WTC11 (cell line): ENCODE measurements at regions not wholly inside any gene's neighbourhood (a gene's known extent, or its start where the extent isn't known, plus 50 kb on each side); places are given as distances from the start of the nearest gene placed in this dataset.

Experiments used
- ATAC-seq: fragments of 200-7000 bp; cut with Tn5 transposase; 2 replicates; pipeline ENCODE4 v1.10.0; 2021; ENCODE audit warnings: mild to moderate bottlenecking, moderate library complexity
- CTCF ChIA-PET: fragments of 300-600 bp; sonication (Branson Sonifier 250); formaldehyde crosslinking; loops from one replicate; lab custom pipeline; 2021; ENCODE audit warnings: antibody characterized with exemption; lab: Charles Lee
- POLR2A ChIA-PET: fragments of 350-600 bp; sonication (Branson Sonifier 250); formaldehyde crosslinking; loops from one replicate; lab custom pipeline; 2021; ENCODE audit warnings: antibody characterized with exemption; lab: Charles Lee
- DNase-seq: peaks from one replicate; pipeline ENCODE4 v3.0.0; 2021; ENCODE audit warnings: low spot score
- H3K27ac Mint-ChIP-seq: 2 replicates; pipeline ENCODE4 v1.8.0; 2021; ENCODE audit warnings: mixed read lengths
- H3K27me3 Mint-ChIP-seq: 2 replicates; pipeline ENCODE4 v1.8.0; 2021; ENCODE audit warnings: low read depth, mild to moderate bottlenecking, moderate library complexity, mixed read lengths
- H3K36me3 Mint-ChIP-seq: 2 replicates; pipeline ENCODE4 v1.8.0; 2021; ENCODE audit warnings: mixed read lengths
- H3K4me1 Mint-ChIP-seq: 2 replicates; pipeline ENCODE4 v1.8.0; 2022; ENCODE audit warnings: mixed read lengths
- H3K4me3 Mint-ChIP-seq: 2 replicates; pipeline ENCODE4 v1.8.0; 2021; ENCODE audit warnings: mild to moderate bottlenecking, moderate library complexity, mixed read lengths
- H3K9me3 Mint-ChIP-seq: 2 replicates; pipeline ENCODE4 v1.8.0; 2021; ENCODE audit warnings: mixed read lengths
- ARID4B ChIP-seq: sonication (generic); formaldehyde crosslinking; IDR thresholded peaks from 2 replicates; pipeline ENCODE4 v1.8.0; 2023; ENCODE audit warnings: missing genetic modification reagents, mild to moderate bottlenecking, borderline replicate concordance
- ATF3 ChIP-seq: sonication (generic); formaldehyde crosslinking; conservative IDR thresholded peaks from 2 replicates; pipeline ENCODE4 v1.8.1; 2022; ENCODE audit warnings: mild to moderate bottlenecking, missing genetic modification reagents
- CREB1 ChIP-seq: sonication (generic); formaldehyde crosslinking; IDR thresholded peaks from 2 replicates; pipeline ENCODE4 v1.8.0; 2023; ENCODE audit warnings: mild to moderate bottlenecking, missing genetic modification reagents
- E2F1 ChIP-seq: sonication (generic); formaldehyde crosslinking; IDR thresholded peaks from 2 replicates; pipeline ENCODE4 v1.8.0; 2022; ENCODE audit warnings: mild to moderate bottlenecking, missing genetic modification reagents
- E2F4 ChIP-seq: sonication (generic); formaldehyde crosslinking; IDR thresholded peaks from 2 replicates; pipeline ENCODE4 v1.8.1; 2022; ENCODE audit warnings: low read depth, mild to moderate bottlenecking, moderate library complexity, missing genetic modification reagents, borderline replicate concordance
- ELF4 ChIP-seq: sonication (generic); formaldehyde crosslinking; IDR thresholded peaks from 2 replicates; pipeline ENCODE4 v1.8.1; 2022; ENCODE audit warnings: low read depth, mild to moderate bottlenecking, moderate library complexity, missing genetic modification reagents
- FOXJ3 ChIP-seq: sonication (generic); formaldehyde crosslinking; IDR thresholded peaks from 2 replicates; pipeline ENCODE4 v1.9.0; 2021; ENCODE audit warnings: missing genetic modification reagents, mild to moderate bottlenecking, borderline replicate concordance
- JAZF1 ChIP-seq: fragments of 250-450 bp; sonication (Bioruptor Pico); IDR thresholded peaks from 2 replicates; pipeline ENCODE4 v1.9.0; 2021; ENCODE audit warnings: moderate library complexity, mild to moderate bottlenecking, inconsistent platforms
- NFYB ChIP-seq: sonication (generic); formaldehyde crosslinking; conservative IDR thresholded peaks from 2 replicates; pipeline ENCODE4 v1.8.0; 2022; ENCODE audit warnings: low read depth, missing genetic modification reagents
- NR2C2 ChIP-seq: sonication (generic); formaldehyde crosslinking; IDR thresholded peaks from 2 replicates; pipeline ENCODE4 v1.8.0; 2022; ENCODE audit warnings: mild to moderate bottlenecking, missing genetic modification reagents
- NR3C1 ChIP-seq: sonication (generic); formaldehyde crosslinking; conservative IDR thresholded peaks from 2 replicates; pipeline ENCODE4 v1.8.1; 2023; ENCODE audit warnings: low read depth, mild to moderate bottlenecking, missing genetic modification reagents
- RELA ChIP-seq: sonication (generic); formaldehyde crosslinking; IDR thresholded peaks from 2 replicates; pipeline ENCODE4 v1.8.1; 2022; ENCODE audit warnings: missing genetic modification reagents, mild to moderate bottlenecking, borderline replicate concordance
- TEAD1 ChIP-seq: sonication (generic); formaldehyde crosslinking; IDR thresholded peaks from 2 replicates; pipeline ENCODE4 v1.8.0; 2022; ENCODE audit warnings: mild to moderate bottlenecking, missing genetic modification reagents
- ZNF671 ChIP-seq: fragments of 250-450 bp; sonication (Bioruptor Pico); IDR thresholded peaks from 2 replicates; pipeline ENCODE4 v1.8.0; 2021; ENCODE audit warnings: mild to moderate bottlenecking
- TF ChIP-seq, protein P1 (sequence below): sonication (generic); formaldehyde crosslinking; IDR thresholded peaks from 2 replicates; pipeline ENCODE4 v1.8.1; 2023; ENCODE audit warnings: mild to moderate bottlenecking, missing genetic modification reagents, moderate library complexity
- TF ChIP-seq, protein P2 (sequence below): sonication (generic); formaldehyde crosslinking; IDR thresholded peaks from 2 replicates; pipeline ENCODE4 v1.8.0; 2023; ENCODE audit warnings: mild to moderate bottlenecking, missing genetic modification reagents
- TF ChIP-seq, protein P3 (sequence below): sonication (generic); formaldehyde crosslinking; IDR thresholded peaks from 2 replicates; pipeline ENCODE4 v1.8.0; 2022; ENCODE audit warnings: missing genetic modification reagents

- ATAC-seq, result no peak
These were observed 63.0 kb upstream of the STOX2 start for GRCh38 chr4:183842129-183842528.

GRCh38 chr4:183843248-183843671 is 61.8 kb upstream of the STOX2 start:
- no peak for ATAC-seq

More at GRCh38 chr4:183842129-183842528, 63.0 kb upstream of the STOX2 start:
- Mint-ChIP-seq H3K27me3 (no peaks in the 10 kb centered on the region), H3K36me3 (peaks cover 9% of the 10 kb centered on the region), H3K27ac (no peak overlapping the region), H3K9me3 (peaks cover 14% of the 10 kb centered on the region), H3K4me3 (no peak overlapping the region), H3K4me1 (peaks cover 13% of the 10 kb centered on the region)
- ChIA-PET CTCF (interaction anchor here (3.6 kb wide), 1 partner anchor 325 kb away, joined by 26 read pairs; no protein-coding TSS in a partner anchor), POLR2A (no interaction called here)
- TF ChIP-seq, protein P1, sequence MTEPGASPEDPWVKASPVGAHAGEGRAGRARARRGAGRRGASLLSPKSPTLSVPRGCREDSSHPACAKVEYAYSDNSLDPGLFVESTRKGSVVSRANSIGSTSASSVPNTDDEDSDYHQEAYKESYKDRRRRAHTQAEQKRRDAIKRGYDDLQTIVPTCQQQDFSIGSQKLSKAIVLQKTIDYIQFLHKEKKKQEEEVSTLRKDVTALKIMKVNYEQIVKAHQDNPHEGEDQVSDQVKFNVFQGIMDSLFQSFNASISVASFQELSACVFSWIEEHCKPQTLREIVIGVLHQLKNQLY (CRISPR knock-in tag), result no peak
- TF ChIP-seq E2F4 (CRISPR knock-in tag) (no peak), ZNF671 (CRISPR knock-in tag) (no peak), E2F1 (CRISPR knock-in tag) (no peak), RELA (no peak), CREB1 (CRISPR knock-in tag) (no peak)
- TF ChIP-seq, protein P2, sequence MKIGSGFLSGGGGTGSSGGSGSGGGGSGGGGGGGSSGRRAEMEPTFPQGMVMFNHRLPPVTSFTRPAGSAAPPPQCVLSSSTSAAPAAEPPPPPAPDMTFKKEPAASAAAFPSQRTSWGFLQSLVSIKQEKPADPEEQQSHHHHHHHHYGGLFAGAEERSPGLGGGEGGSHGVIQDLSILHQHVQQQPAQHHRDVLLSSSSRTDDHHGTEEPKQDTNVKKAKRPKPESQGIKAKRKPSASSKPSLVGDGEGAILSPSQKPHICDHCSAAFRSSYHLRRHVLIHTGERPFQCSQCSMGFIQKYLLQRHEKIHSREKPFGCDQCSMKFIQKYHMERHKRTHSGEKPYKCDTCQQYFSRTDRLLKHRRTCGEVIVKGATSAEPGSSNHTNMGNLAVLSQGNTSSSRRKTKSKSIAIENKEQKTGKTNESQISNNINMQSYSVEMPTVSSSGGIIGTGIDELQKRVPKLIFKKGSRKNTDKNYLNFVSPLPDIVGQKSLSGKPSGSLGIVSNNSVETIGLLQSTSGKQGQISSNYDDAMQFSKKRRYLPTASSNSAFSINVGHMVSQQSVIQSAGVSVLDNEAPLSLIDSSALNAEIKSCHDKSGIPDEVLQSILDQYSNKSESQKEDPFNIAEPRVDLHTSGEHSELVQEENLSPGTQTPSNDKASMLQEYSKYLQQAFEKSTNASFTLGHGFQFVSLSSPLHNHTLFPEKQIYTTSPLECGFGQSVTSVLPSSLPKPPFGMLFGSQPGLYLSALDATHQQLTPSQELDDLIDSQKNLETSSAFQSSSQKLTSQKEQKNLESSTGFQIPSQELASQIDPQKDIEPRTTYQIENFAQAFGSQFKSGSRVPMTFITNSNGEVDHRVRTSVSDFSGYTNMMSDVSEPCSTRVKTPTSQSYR, result no peak
- DNase-seq, result no peak

DNA sequence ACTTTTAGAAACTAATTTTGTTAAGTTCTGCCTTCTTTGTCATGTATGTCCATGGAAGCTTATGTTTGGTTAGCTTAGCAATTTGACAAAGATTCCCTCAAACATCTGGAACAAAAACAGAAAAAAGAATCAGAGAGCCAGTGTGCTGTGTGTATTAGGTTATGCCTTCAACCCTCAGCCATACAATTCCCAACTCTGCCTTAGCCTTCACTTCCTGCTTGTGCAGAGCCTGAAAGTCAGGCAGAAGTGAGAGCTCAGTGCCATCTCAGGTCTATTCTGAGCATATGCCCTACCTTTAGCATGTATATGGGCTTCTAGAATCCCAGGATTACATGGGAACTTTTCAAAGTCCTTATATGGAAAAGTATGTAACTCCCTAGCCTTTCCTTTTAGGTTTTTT is 58.2 kb upstream of the STOX2 start:
- POLR2A ChIA-PET, result no interaction called here
- Mint-ChIP-seq H3K4me3 (no peak overlapping the region), H3K27ac (no peak overlapping the region), H3K27me3 (peaks cover 14% of the 10 kb centered on the region), H3K9me3 (peaks cover 33% of the 10 kb centered on the region), H3K4me1 (no peaks in the 10 kb centered on the region), H3K36me3 (peaks cover 16% of the 10 kb centered on the region)
- ATAC-seq (no peak), DNase-seq (no peak)
- CTCF ChIA-PET, result no interaction called here
- no peak for TF ChIP-seq ARID4B (CRISPR knock-in tag)
- no peak for TF ChIP-seq CREB1 (CRISPR knock-in tag)
- TF ChIP-seq ELF4 (CRISPR knock-in tag), result no peak
- TF ChIP-seq, protein P3, sequence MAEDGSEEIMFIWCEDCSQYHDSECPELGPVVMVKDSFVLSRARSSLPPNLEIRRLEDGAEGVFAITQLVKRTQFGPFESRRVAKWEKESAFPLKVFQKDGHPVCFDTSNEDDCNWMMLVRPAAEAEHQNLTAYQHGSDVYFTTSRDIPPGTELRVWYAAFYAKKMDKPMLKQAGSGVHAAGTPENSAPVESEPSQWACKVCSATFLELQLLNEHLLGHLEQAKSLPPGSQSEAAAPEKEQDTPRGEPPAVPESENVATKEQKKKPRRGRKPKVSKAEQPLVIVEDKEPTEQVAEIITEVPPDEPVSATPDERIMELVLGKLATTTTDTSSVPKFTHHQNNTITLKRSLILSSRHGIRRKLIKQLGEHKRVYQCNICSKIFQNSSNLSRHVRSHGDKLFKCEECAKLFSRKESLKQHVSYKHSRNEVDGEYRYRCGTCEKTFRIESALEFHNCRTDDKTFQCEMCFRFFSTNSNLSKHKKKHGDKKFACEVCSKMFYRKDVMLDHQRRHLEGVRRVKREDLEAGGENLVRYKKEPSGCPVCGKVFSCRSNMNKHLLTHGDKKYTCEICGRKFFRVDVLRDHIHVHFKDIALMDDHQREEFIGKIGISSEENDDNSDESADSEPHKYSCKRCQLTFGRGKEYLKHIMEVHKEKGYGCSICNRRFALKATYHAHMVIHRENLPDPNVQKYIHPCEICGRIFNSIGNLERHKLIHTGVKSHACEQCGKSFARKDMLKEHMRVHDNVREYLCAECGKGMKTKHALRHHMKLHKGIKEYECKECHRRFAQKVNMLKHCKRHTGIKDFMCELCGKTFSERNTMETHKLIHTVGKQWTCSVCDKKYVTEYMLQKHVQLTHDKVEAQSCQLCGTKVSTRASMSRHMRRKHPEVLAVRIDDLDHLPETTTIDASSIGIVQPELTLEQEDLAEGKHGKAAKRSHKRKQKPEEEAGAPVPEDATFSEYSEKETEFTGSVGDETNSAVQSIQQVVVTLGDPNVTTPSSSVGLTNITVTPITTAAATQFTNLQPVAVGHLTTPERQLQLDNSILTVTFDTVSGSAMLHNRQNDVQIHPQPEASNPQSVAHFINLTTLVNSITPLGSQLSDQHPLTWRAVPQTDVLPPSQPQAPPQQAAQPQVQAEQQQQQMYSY (CRISPR knock-in tag), result no peak
- TF ChIP-seq JAZF1, result no peak
- TF ChIP-seq NR2C2 (CRISPR knock-in tag), result no peak
- TF ChIP-seq ATF3 (CRISPR knock-in tag), result no peak
- no peak for TF ChIP-seq NR3C1 (CRISPR knock-in tag)
- TF ChIP-seq FOXJ3, result no peak

More at GRCh38 chr4:183843248-183843671, 61.8 kb upstream of the STOX2 start:
- Mint-ChIP-seq H3K36me3 (peaks cover 16% of the 10 kb centered on the region), H3K27me3 (no peaks in the 10 kb centered on the region), H3K27ac (no peak overlapping the region)
- CTCF ChIA-PET, result interaction anchor here (1.0 to 3.6 kb wide), 2 partner anchors 271 to 324 kb away, joined by 3 to 26 read pairs; no protein-coding TSS in a partner anchor
- TF ChIP-seq JAZF1 (no peak), TEAD1 (CRISPR knock-in tag) (no peak), NFYB (CRISPR knock-in tag) (no peak)
- TF ChIP-seq, all 79 proteins: peak for 0
- DNase-seq, result no peak
- POLR2A ChIA-PET, result no interaction called here
- Mint-ChIP-seq H3K4me3 (no peak overlapping the region), H3K9me3 (peaks cover 25% of the 10 kb centered on the region), H3K4me1 (peaks cover 13% of the 10 kb centered on the region)
